GM23338 (cell line): ENCODE measurements at regions not wholly inside any gene's neighbourhood (a gene's known extent, or its start where the extent isn't known, plus 50 kb on each side); places are given as distances from the start of the nearest gene placed in this dataset.

Source experiments
- ATAC-seq: fragments of 200-7000 bp; cut with Tn5 transposase; 3 replicates; pipeline ENCODE4 v1.9.1; 2020
- DNase-seq: peaks from one replicate; pipeline ENCODE4 v3.0.0-alpha.2; 2015; ENCODE audit warnings: low spot score
- H2AFZ ChIP-seq: fragments of 200-600 bp; sonication (generic); 2 replicates; pipeline ENCODE4 v1.8.0; 2016; ENCODE audit warnings: antibody characterized with exemption, mild to moderate bottlenecking, moderate library complexity
- H3F3A ChIP-seq: fragments of 200-600 bp; sonication (generic); replicated peaks from 2 replicates; pipeline ENCODE4 v1.8.0; 2017; ENCODE audit warnings: antibody characterized with exemption, mixed run types, low read depth
- H3K27ac ChIP-seq: fragments of 200-600 bp; sonication (generic); 2 replicates; pipeline ENCODE4 v1.6.1; 2016; ENCODE audit warnings: low read depth
- H3K27me3 ChIP-seq: fragments of 200-600 bp; sonication (generic); 2 replicates; pipeline ENCODE4 v1.8.0; 2016; ENCODE audit warnings: mild to moderate bottlenecking, mixed run types, moderate library complexity; ENCODE audit not compliant: insufficient read depth
- H3K36me3 ChIP-seq: fragments of 200-600 bp; sonication (generic); 2 replicates; pipeline ENCODE4 v1.8.0; 2016; ENCODE audit warnings: mild to moderate bottlenecking; ENCODE audit not compliant: insufficient read depth
- H3K4me1 ChIP-seq: fragments of 200-600 bp; sonication (generic); 2 replicates; pipeline ENCODE4 v1.8.0; 2016; ENCODE audit warnings: mild to moderate bottlenecking, moderate library complexity; ENCODE audit not compliant: insufficient read depth
- H3K4me2 ChIP-seq: fragments of 200-600 bp; sonication (generic); 2 replicates; pipeline ENCODE4 v1.7.1; 2017; ENCODE audit warnings: mixed run types
- H3K4me3 ChIP-seq: fragments of 200-600 bp; sonication (generic); 2 replicates; pipeline ENCODE4 v1.6.1; 2016; ENCODE audit warnings: mixed run types
- H3K79me2 ChIP-seq: fragments of 200-600 bp; sonication (generic); replicated peaks from 2 replicates; pipeline ENCODE4 v1.8.0; 2017; ENCODE audit warnings: mild to moderate bottlenecking; ENCODE audit not compliant: insufficient read depth
- H3K9me2 ChIP-seq: fragments of 200-600 bp; sonication (generic); 2 replicates; pipeline ENCODE4 v1.8.0; 2017; ENCODE audit not compliant: insufficient read depth
- H4K20me1 ChIP-seq: fragments of 200-600 bp; sonication (generic); replicated peaks from 2 replicates; pipeline ENCODE4 v1.8.0; 2017; ENCODE audit warnings: mild to moderate bottlenecking; ENCODE audit not compliant: insufficient read depth
- H3K27ac Mint-ChIP-seq: 2 replicates; pipeline ENCODE4 v1.8.0; 2020; ENCODE audit warnings: inconsistent platforms, mild to moderate bottlenecking, moderate library complexity, mixed read lengths
- H3K27me3 Mint-ChIP-seq: 3 replicates; pipeline ENCODE4 v1.8.0; 2022; ENCODE audit warnings: low read depth, mild to moderate bottlenecking, moderate library complexity, mixed read lengths, inconsistent platforms; ENCODE audit not compliant: insufficient read depth, poor library complexity
- H3K36me3 Mint-ChIP-seq: 3 replicates; pipeline ENCODE4 v1.8.0; 2021; ENCODE audit warnings: low read depth, mild to moderate bottlenecking, inconsistent platforms, moderate library complexity, mixed read lengths
- H3K4me1 Mint-ChIP-seq: 3 replicates; pipeline ENCODE4 v1.8.0; 2020; ENCODE audit warnings: mild to moderate bottlenecking, inconsistent platforms, mixed read lengths
- H3K4me3 Mint-ChIP-seq: 3 replicates; pipeline ENCODE4 v1.8.0; 2021; ENCODE audit warnings: moderate library complexity, mild to moderate bottlenecking, inconsistent platforms, mixed read lengths
- H3K9me3 Mint-ChIP-seq: 3 replicates; pipeline ENCODE4 v1.8.0; 2020; ENCODE audit warnings: moderate library complexity, mild to moderate bottlenecking, inconsistent platforms, mixed read lengths
- CREB1 ChIP-seq: fragments of 250-450 bp; sonication (Bioruptor Pico); IDR thresholded peaks from 2 replicates; pipeline ENCODE4 v1.5.0; 2020; ENCODE audit warnings: low read depth, mild to moderate bottlenecking, moderate library complexity
- CTCF ChIP-seq, 2 experiments: fragments of 200-600 bp in 1 of 2; sonication (generic) in 1 of 2; conservative IDR thresholded peaks; 2 replicates each; pipeline versions ENCODE4 v1.5.1 to v1.6.1; 2016 to 2017; ENCODE audit warnings: antibody characterized with exemption in 2 of 2, low read depth in 2 of 2, mild to moderate bottlenecking in 2 of 2, moderate library complexity in 1 of 2
- EZH2 ChIP-seq: fragments of 200-600 bp; sonication (generic); IDR thresholded peaks from one replicate; pipeline ENCODE4 v1.8.0; 2017; ENCODE audit warnings: antibody characterized with exemption, mild to moderate bottlenecking, low read depth; ENCODE audit not compliant: unreplicated experiment
- EZH2phosphoT487 ChIP-seq: fragments of 200-600 bp; sonication (generic); IDR thresholded peaks from one replicate; pipeline ENCODE4 v1.8.1; 2018; ENCODE audit warnings: antibody characterized with exemption; ENCODE audit not compliant: unreplicated experiment
- JUNB ChIP-seq: IDR thresholded peaks from one replicate; pipeline ENCODE4 v1.6.1; 2016; ENCODE audit warnings: antibody characterized with exemption; ENCODE audit not compliant: unreplicated experiment
- NANOG ChIP-seq: IDR thresholded peaks from 2 replicates; pipeline ENCODE4 v1.6.1; 2016; ENCODE audit warnings: antibody characterized with exemption, borderline replicate concordance
- REST ChIP-seq: IDR thresholded peaks from one replicate; pipeline ENCODE4 v1.6.1; 2018; ENCODE audit warnings: antibody characterized with exemption; ENCODE audit not compliant: unreplicated experiment
- STAT1 ChIP-seq: IDR thresholded peaks from one replicate; pipeline ENCODE4 v1.6.1; 2016; ENCODE audit warnings: antibody characterized with exemption; ENCODE audit not compliant: unreplicated experiment
- ZNF114 ChIP-seq: fragments of 250-450 bp; sonication (Bioruptor Pico); IDR thresholded peaks from 2 replicates; pipeline ENCODE4 v1.5.0; 2020; ENCODE audit warnings: mild to moderate bottlenecking, moderate library complexity
- ZNF331 ChIP-seq: fragments of 250-450 bp; sonication (Bioruptor Pico); IDR thresholded peaks from 2 replicates; pipeline ENCODE4 v1.5.0; 2020; ENCODE audit warnings: low read depth, mild to moderate bottlenecking, moderate library complexity
- TF ChIP-seq, protein P1 (sequence below): fragments of 250-450 bp; sonication (Bioruptor Pico); IDR thresholded peaks from 2 replicates; pipeline ENCODE4 v1.5.0; 2020; ENCODE audit warnings: mild to moderate bottlenecking, moderate library complexity
- TF ChIP-seq, protein P2 (sequence below): IDR thresholded peaks from 2 replicates; pipeline ENCODE4 v1.6.1; 2016; ENCODE audit warnings: antibody characterized with exemption

GRCh38 chr7:130935564-130936157 is 201.7 kb upstream of the KLF14 start:
- Mint-ChIP-seq H3K27me3 (peaks cover 5% of the 10 kb centered on the region), H3K9me3 (no peaks in the 10 kb centered on the region), H3K27ac (no peak overlapping the region), H3K4me1 (peaks cover 17% of the 10 kb centered on the region), H3K36me3 (no peaks in the 10 kb centered on the region), H3K4me3 (no peak overlapping the region)
- H3K9me2 ChIP-seq: no peaks in the 10 kb centered on the region
- TF ChIP-seq NANOG (no peak), JUNB (no peak), EZH2phosphoT487 (no peak), CTCF (conservative IDR thresholded peaks at IDR 0.05; ENCODE audit: low read depth in 2 of 2) (no peak), EZH2 (no peak), REST (no peak), ZNF114 (CRISPR knock-in tag) (no peak), ZNF331 (CRISPR knock-in tag) (no peak), STAT1 (no peak), CREB1 (CRISPR knock-in tag) (no peak)
- TF ChIP-seq, protein P1, sequence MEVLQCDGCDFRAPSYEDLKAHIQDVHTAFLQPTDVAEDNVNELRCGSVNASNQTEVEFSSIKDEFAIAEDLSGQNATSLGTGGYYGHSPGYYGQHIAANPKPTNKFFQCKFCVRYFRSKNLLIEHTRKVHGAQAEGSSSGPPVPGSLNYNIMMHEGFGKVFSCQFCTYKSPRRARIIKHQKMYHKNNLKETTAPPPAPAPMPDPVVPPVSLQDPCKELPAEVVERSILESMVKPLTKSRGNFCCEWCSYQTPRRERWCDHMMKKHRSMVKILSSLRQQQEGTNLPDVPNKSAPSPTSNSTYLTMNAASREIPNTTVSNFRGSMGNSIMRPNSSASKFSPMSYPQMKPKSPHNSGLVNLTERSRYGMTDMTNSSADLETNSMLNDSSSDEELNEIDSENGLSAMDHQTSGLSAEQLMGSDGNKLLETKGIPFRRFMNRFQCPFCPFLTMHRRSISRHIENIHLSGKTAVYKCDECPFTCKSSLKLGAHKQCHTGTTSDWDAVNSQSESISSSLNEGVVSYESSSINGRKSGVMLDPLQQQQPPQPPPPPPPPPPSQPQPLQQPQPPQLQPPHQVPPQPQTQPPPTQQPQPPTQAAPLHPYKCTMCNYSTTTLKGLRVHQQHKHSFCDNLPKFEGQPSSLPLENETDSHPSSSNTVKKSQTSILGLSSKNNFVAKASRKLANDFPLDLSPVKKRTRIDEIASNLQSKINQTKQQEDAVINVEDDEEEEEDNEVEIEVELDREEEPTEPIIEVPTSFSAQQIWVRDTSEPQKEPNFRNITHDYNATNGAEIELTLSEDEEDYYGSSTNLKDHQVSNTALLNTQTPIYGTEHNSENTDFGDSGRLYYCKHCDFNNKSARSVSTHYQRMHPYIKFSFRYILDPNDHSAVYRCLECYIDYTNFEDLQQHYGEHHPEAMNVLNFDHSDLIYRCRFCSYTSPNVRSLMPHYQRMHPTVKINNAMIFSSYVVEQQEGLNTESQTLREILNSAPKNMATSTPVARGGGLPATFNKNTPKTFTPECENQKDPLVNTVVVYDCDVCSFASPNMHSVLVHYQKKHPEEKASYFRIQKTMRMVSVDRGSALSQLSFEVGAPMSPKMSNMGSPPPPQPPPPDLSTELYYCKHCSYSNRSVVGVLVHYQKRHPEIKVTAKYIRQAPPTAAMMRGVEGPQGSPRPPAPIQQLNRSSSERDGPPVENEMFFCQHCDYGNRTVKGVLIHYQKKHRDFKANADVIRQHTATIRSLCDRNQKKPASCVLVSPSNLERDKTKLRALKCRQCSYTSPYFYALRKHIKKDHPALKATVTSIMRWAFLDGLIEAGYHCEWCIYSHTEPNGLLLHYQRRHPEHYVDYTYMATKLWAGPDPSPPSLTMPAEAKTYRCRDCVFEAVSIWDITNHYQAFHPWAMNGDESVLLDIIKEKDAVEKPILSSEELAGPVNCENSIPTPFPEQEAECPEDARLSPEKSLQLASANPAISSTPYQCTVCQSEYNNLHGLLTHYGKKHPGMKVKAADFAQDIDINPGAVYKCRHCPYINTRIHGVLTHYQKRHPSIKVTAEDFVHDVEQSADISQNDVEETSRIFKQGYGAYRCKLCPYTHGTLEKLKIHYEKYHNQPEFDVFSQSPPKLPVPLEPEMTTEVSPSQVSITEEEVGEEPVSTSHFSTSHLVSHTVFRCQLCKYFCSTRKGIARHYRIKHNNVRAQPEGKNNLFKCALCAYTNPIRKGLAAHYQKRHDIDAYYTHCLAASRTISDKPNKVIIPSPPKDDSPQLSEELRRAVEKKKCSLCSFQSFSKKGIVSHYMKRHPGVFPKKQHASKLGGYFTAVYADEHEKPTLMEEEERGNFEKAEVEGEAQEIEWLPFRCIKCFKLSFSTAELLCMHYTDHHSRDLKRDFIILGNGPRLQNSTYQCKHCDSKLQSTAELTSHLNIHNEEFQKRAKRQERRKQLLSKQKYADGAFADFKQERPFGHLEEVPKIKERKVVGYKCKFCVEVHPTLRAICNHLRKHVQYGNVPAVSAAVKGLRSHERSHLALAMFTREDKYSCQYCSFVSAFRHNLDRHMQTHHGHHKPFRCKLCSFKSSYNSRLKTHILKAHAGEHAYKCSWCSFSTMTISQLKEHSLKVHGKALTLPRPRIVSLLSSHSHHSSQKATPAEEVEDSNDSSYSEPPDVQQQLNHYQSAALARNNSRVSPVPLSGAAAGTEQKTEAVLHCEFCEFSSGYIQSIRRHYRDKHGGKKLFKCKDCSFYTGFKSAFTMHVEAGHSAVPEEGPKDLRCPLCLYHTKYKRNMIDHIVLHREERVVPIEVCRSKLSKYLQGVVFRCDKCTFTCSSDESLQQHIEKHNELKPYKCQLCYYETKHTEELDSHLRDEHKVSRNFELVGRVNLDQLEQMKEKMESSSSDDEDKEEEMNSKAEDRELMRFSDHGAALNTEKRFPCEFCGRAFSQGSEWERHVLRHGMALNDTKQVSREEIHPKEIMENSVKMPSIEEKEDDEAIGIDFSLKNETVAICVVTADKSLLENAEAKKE (CRISPR knock-in tag): no peak
- TF ChIP-seq, protein P2, sequence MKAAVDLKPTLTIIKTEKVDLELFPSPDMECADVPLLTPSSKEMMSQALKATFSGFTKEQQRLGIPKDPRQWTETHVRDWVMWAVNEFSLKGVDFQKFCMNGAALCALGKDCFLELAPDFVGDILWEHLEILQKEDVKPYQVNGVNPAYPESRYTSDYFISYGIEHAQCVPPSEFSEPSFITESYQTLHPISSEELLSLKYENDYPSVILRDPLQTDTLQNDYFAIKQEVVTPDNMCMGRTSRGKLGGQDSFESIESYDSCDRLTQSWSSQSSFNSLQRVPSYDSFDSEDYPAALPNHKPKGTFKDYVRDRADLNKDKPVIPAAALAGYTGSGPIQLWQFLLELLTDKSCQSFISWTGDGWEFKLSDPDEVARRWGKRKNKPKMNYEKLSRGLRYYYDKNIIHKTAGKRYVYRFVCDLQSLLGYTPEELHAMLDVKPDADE: no peak
- H3K27ac ChIP-seq: no peak overlapping the region
- H3K36me3 ChIP-seq: no peaks in the 10 kb centered on the region
- peaks cover 20% of the 10 kb centered on the region; the same call in 1 of the 2 replicates for H3K79me2 ChIP-seq
- no peaks in the 10 kb centered on the region for H4K20me1 ChIP-seq
- DNase-seq (no peak), ATAC-seq (no peak)
- H3K4me2 ChIP-seq: no peak overlapping the region
- H3K4me1 ChIP-seq: peaks cover 18% of the 10 kb centered on the region
- no peaks in the 10 kb centered on the region for H3F3A ChIP-seq
- no peak overlapping the region for H2AFZ ChIP-seq
- no peaks in the 10 kb centered on the region for H3K27me3 ChIP-seq
- H3K4me3 ChIP-seq: no peak overlapping the region
